NCI-H1092 treated with DMSO at 0.1 percent for 48 hours (cell line): ENCODE measurements at regions not wholly inside any gene's neighbourhood (a gene's known extent, or its start where the extent isn't known, plus 50 kb on each side); places are given as distances from the start of the nearest gene placed in this dataset.

Source experiments
- DNase-seq: peaks from one replicate; lab custom pipeline; 2025; lab: John Stamatoyannopoulos, UW

DNA sequence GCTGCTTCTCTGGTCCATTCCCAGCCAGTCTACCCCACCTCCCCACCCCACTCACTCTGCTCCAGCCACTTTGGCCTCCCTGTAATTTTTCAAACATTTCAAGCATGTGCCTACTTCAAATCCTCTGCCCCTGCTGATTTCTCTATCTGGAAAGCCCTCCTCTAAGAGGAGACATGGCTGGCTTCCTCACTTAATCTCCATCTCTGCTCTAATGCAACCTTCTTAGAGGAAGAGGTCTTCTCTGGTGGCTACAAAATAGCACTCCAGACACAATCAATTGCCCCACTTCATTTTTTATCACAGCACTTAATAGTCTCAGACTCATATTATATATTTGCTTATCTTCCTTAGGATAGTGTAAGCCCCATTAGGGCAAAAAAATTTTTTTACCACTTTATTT lies 161.1 kb upstream of the SLC39A10 start:
- DNase-seq = no peak

DNA sequence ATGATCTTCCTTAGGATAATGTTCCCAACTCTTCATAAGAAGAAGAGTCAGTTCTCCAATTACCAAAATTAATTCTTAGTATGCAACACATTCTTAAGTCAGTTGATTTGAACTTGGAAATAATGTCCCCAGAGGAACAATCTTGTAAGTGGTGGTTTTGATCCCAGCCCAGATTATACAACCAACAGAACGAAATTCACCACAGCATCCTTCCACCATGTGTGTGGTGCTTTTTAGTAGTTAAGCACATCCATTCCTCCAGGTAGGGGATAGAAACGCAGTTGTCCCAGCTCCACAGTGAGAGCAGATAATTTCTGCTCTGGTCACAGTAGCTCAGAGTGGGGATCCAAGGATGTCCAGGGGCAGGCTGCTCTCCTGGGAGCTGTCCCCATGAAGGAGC lies 161.7 kb upstream of the SLC39A10 start:
- DNase-seq = no peak

- no peak for DNase-seq
Observed at GRCh38 chr2:195494451-195494850, 162.6 kb upstream of the SLC39A10 start.

DNA sequence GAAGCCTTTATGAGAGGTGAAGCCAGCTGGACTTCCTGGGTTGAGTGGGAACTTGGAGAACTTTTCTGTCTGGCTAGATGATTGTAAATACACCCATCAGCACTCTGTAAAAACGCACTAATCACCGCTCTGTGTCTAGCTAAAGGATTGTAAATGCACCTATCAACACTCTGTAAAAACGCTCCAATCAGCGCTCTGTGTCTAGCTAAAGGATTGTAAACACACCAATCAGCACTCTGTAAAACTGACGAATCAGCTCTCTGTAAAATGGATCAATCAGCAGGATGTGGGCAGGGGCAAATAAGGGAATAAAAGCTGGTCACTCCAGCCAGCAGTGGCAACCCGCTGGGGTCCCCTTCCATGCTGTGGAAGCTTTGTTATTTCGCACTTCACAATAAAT lies 163.6 kb upstream of the SLC39A10 start:
- no peak for DNase-seq

DNA sequence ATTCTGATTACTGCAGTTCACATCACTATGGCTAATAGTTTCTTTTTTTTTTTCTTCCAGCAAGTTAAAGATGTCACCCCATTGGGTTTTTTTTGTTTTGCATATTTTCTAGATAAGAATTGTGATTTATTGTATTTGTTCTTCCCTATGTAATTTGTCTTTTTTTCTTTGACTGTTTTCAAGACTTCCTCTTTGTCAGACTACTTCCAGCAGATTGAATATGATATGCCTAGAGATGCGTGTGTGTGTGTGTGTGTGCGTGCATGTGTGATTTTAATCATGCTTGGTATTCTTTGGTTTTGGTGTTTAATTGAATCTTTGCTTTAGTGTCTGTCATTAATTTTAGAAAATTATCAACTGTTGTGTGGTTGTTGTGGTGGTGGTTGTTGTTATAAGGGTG lies 166.7 kb upstream of the SLC39A10 start:
- DNase-seq = no peak

DNA sequence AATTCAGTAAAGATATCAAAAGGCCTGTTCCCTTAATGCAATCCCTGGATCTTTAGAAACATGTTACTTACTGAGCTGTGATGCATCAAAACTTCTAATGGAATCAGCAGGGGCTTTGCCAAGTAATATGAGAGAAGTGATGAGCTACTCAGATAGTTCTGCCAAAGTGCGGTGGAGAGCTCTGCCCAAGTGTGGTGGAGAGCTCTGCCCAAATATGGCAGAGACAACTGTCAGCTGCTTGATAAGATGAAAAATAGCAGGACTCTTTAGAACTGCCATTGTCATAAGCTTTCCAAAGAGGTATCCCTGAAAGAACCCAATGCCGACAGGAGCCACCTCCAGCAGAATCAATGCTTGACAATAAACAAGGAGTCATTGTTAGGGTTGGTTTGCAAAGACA lies 167.9 kb upstream of the SLC39A10 start:
- DNase-seq = no peak

DNA sequence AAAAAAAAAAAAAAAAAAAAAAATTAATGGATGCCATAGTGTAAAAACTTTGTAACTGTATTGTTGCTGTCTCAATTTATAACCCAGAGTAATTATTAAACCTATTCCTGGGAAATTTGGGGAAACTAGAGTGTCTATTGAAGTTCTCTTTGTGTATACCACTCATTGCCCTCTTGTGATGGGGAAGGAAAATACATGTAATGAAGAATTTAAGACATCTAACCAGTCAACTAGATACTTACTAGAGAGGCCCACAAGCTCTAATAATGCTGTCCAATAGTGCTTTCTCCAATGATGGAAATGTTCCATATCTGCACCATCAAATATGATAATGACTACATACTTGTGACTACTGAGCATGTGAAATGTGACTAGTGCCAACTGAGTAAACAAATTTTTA lies 168.5 kb upstream of the SLC39A10 start:
- DNase-seq = no peak

DNA sequence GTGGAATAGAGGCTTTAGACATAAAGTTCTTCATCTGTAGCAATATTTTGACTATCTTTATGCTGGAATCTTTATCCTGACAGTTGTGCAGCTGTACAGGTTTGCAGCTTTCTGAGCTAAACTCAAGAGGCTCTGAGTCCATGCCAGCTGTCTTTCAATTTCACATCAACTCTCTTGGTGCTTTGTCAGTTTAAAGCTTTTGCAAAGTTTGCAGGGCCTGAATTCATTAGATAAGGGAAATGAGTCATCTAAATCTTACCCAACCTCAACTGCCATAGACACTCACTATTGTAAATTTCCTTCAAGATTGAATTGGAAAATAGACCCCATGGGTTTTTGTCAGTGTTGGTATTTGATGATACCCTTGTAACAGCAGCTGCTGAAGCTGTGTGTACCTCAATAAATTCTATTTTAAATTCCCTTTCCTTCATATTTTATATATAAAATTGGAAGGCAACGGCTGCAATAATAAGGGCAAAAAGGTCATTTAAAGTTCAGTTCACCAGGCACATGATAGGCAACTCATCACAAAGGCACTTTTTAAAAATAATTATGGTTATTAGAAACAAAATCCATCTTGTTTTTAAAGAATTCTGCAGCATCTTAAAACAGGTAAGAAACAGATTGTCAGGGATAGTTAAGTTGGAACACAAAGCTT lies 169.9 kb upstream of the SLC39A10 start:
- DNase-seq = no peak

DNA sequence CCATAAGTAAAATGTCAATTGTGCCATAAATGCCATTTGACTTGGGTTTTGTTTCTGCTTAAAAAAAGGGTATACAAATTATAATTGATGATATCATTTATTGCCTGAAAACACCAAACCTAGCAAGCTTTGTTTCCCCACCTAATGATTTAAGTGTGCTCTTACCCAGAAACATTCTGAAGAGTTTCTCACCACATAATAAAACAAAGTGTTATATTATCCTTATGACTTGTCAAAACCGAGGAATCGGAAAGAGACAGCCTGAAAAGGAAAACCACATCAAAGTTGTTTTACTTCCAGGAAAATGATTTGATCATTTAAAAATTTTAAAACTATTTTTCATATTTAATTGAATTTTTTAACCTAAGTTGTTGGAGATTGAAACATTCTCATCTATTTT lies 170.5 kb upstream of the SLC39A10 start:
- no peak for DNase-seq

GRCh38 chr2:195482010-195482409 lies 175.0 kb upstream of the SLC39A10 start:
- no peak for DNase-seq

GRCh38 chr2:195480121-195480520 lies 176.9 kb upstream of the SLC39A10 start:
- no peak for DNase-seq

DNA sequence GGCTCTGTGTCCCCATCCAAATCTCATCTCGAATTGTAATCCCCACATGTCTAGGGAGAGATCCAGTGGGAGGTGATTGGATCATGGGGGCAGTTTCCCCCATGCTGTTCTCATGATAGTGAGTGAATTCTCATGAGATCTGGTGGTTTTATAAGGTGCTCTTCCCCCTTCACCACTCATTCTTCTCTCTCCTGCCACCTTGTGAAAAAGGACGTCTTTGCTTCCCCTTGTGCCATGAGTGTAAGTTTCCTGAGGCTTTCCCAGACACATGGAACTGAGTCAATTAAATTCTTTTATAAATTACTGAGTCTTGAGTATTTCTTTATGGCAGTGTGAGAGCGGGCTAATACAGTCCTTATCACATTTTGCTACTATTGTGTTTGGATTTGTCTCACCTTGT lies 177.6 kb upstream of the SLC39A10 start:
- DNase-seq = no peak

- DNase-seq = no peak
Observed at GRCh38 chr2:195477996-195478382, 179.0 kb upstream of the SLC39A10 start.

DNA sequence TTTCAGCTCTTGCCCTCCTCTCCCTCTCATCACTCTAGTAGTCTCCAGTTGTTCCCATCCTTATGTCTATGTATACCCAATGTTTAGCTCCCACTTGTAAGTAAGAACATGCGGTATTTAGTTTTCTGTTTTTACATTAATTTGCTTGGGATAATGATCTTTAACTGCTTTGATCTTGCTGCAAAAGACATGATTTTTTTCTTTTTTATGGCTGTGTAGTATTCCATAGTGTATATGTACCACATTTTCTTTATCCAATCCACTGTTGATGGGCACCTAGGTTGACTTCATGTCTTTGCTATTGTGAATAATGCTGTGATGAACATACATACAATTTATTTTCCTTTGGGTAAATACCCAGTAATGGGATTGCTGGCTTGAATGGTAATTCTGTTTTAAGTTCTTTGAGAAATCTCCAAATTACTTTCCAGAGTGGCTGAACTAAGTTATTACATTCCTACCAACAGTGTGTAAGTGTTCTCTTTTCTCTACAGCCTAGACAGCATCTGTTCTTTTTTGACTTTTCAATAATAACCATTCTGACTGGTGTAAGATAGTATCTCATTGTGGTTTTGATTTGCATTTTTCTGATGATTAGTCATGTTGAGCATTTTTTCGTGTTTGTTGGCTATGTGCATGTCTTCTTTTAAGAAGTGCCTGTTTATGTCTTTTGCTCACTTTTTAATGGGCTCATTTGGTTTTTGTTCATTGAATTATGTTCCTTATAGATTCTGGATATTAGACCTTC lies 179.6 kb upstream of the SLC39A10 start:
- DNase-seq = no peak

DNA sequence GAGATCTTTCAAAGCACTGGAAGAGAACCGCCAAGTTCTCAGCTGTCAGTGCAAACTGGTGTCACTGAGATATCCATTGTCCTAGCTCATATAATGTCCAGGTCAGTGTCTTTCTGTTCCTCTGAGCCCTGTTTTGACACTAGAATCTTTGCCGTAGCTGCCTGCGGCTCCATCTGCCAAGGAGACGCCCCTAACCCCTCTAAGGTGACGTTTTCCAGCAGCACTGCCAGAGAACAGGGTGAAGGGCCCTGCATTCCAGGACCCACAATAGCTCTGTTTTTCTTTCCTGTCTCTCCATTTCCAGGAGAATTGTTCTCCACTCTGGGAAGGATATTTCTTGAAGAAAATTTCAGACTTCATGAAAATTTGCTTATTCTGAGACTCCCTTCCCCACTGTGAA lies 181.7 kb upstream of the SLC39A10 start:
- DNase-seq = no peak

GRCh38 chr2:195473862-195474261 lies 183.2 kb upstream of the SLC39A10 start:
- no peak for DNase-seq

DNA sequence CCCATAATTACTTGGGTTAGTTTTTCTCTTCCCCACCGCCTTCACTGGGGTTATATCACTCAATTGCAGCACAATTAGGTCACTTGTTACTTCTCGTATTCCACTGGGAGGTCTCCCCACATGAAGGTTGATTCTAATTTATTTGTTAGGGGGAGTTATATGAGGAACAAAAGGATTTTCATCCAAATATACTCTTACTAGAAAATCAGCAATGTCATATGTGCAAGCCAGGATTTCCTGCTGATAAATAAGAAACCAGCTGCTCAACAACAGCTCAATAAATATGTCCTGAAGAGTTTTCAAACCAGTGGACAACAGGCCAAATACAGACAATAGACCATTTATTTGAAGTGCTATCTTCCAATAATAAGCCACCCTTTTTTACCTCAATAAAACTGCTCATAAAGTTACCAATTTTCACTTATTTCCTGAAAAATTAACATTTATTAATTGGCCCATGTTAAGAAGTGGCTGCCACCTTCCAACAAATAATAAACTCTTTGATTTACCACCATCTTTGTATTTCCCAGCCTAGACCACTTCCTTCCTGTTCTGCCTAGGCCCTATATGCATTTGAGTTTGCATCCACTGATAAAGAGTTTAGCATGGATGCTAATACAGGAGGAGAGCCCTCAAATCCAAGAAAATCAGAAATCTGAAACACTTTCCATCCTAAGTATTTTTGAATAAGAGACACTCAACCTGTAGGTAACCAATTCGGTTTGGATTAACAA lies 184.4 kb upstream of the SLC39A10 start:
- no peak for DNase-seq

DNA sequence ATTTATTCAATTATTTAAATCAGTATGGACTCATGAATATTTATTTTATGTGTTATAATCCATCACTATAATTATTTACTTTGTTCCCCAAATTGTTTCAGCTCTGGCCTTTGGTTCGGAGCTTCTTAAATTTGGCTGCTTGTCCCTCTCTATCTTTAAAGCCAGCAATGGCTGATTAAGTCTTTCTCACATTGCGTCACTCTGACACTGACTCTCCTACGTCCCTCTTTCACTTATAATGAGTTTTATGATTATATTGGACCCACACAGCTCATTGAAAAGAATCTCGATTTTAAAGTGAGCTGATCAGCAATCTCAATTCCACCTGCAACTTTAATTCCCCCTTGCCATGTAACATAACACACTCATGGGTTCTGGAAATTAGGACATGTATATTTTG lies 185.2 kb upstream of the SLC39A10 start:
- DNase-seq = no peak

GRCh38 chr2:195471163-195471562 lies 185.9 kb upstream of the SLC39A10 start:
- DNase-seq = no peak

DNA sequence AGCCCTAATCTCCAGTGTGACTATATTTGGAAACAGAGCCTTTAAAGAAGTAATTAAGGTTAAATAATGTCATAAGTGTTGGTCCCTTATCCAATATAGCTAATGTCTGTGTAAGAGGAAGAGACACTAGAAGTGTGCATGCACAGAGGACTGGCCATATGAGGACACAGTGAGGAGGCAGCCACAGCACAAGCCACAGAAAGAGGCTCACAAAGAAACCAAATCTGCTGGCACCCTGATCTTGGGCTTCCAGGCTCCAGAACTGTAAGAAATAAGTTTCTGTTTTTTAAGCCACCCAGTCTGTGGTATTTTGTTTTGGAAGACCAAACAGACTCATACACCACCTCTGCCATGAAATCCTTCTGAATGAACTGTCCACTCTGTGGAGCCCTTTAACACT lies 186.4 kb upstream of the SLC39A10 start:
- DNase-seq = no peak

DNA sequence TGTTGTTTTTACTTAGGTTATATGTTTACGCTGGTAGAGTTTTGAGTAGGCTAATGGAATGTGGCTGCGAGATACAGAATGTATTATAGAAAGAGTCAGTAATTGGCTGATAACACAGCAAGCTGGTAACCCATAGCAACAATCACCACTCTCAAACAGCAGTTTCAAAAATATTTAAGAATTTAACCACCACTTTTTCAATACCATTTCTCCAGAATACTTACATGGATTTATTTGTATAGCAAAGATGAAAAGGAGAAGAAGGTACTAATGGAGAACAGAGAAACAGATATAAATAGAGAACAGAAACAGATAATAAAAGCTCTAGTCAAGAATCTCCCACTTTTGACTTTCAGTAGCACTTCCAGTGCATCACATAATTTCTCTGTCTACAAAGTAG lies 188.3 kb upstream of the SLC39A10 start:
- no peak for DNase-seq

- no peak for DNase-seq
Observed at GRCh38 chr2:195466427-195466826, 190.6 kb upstream of the SLC39A10 start.

DNA sequence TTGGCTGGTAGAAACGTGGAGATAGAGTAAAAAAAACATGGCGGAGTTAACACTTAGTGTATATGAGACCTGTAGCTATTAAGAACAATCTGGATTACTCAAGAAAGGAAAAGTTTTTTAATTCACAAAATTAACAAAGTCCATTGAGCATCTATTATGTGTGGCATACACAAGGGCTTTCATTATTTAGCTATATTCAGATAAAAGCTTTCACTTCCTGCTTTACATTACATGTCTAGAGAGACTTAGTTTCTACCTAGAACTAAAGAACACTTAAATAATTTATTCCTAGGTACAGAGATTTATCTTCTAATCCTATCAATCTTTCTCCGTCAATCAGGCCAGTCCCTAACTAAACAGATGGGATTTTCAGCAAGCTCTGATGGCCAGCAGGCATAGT lies 196.0 kb upstream of the SLC39A10 start:
- no peak for DNase-seq
